OCI-LY1 (cell line): ENCODE measurements at regions not wholly inside any gene's neighbourhood (a gene's known extent, or its start where the extent isn't known, plus 50 kb on each side); places are given as distances from the start of the nearest gene placed in this dataset.

Experiments used
- CTCF ChIP-seq: fragments of 200-600 bp; sonication (generic), shearing (Covaris generic); IDR thresholded peaks from 2 replicates; pipeline ENCODE4 v1.5.1; 2017; ENCODE audit warnings: mild to moderate bottlenecking, antibody characterized with exemption, low read length, moderate library complexity, mixed read lengths
- EZH2 ChIP-seq: fragments of 200-600 bp; sonication (generic), shearing (Covaris generic); IDR thresholded peaks from 2 replicates; pipeline ENCODE4 v1.8.0; 2017; ENCODE audit warnings: borderline replicate concordance, mixed run types, mild to moderate bottlenecking, antibody characterized with exemption, low read length, moderate library complexity, mixed read lengths

- TF ChIP-seq CTCF (no peak), EZH2 (no peak)
These were observed 166.2 kb downstream of the SLITRK1 start for GRCh38 chr13:83716121-83716520.
